NT2/D1 (cell line): ENCODE measurements at regions not wholly inside any gene's neighbourhood (a gene's known extent, or its start where the extent isn't known, plus 50 kb on each side); places are given as distances from the start of the nearest gene placed in this dataset.

Experiments used
- DNase-seq: peaks from one replicate; pipeline ENCODE4 v3.0.0-alpha.2; 2011; ENCODE audit warnings: low read depth, low spot score
- H3K27me3 ChIP-seq: 2 replicates; pipeline ENCODE4 v1.6.0; 2011; ENCODE audit warnings: mild to moderate bottlenecking; ENCODE audit not compliant: insufficient read length, insufficient read depth
- H3K36me3 ChIP-seq: 2 replicates; pipeline ENCODE4 v1.6.1; 2011; ENCODE audit warnings: mild to moderate bottlenecking, low read length, mixed read lengths; ENCODE audit not compliant: insufficient read depth, insufficient read length
- H3K4me1 ChIP-seq: 2 replicates; pipeline ENCODE4 v1.5.1; 2011; ENCODE audit not compliant: insufficient read depth, insufficient read length
- H3K4me3 ChIP-seq: 2 replicates; pipeline ENCODE4 v1.5.1; 2011; ENCODE audit warnings: low read depth; ENCODE audit not compliant: insufficient read length
- H3K9ac ChIP-seq: 2 replicates; pipeline ENCODE4 v1.6.0; 2011; ENCODE audit warnings: low read depth; ENCODE audit not compliant: insufficient read length
- H3K9me3 ChIP-seq: 2 replicates; pipeline ENCODE4 v1.5.1; 2011; ENCODE audit warnings: mild to moderate bottlenecking, low read length; ENCODE audit not compliant: insufficient read depth
- SUZ12 ChIP-seq: IDR thresholded peaks from 2 replicates; pipeline ENCODE4 v1.6.1; 2011; ENCODE audit not compliant: insufficient read length, insufficient read depth; ENCODE audit errors: extremely low read depth
- YY1 ChIP-seq: IDR thresholded peaks from 2 replicates; pipeline ENCODE4 v1.6.1; 2011; ENCODE audit not compliant: insufficient read length, insufficient read depth
- ZNF274 ChIP-seq: IDR thresholded peaks from 2 replicates; pipeline ENCODE4 v1.6.1; 2011; ENCODE audit warnings: mild to moderate bottlenecking, low read depth, low read length

DNA sequence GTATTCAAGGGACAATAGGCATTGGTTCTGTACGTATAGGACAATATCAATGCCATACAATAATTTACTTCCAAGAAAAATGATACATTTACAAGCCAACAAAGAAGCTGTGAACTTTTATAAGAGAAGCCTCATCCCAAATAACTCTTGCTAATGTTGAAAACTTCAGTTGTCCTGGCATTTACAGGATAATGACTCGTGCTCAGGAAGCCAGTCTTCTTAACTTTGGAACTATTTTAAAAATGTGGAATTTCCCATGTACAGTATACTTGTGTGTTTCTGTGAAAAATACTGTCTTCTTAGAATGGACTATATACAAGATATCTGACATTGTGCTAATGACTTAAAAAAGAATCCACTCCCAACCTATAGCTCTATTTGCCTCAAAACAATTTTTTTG is 1479.3 kb upstream of the CDH9 start:
- Histone ChIP-seq H3K9ac (no peak overlapping the region), H3K9me3 (peaks cover 14% of the 10 kb centered on the region; the same call in 1 of the 2 replicates), H3K27me3 (no peaks in the 10 kb centered on the region), H3K4me3 (no peak overlapping the region), H3K4me1 (no peaks in the 10 kb centered on the region), H3K36me3 (no peaks in the 10 kb centered on the region)
- no peak for DNase-seq
- TF ChIP-seq ZNF274 (no peak), YY1 (no peak), SUZ12 (no peak)

GRCh38 chr5:28516722-28517121 is 1478.3 kb upstream of the CDH9 start:
- no peaks in the 10 kb centered on the region for H3K36me3 ChIP-seq
- no peaks in the 10 kb centered on the region for H3K4me1 ChIP-seq
- DNase-seq: no peak
- peaks cover 14% of the 10 kb centered on the region; the same call in 1 of the 2 replicates for H3K9me3 ChIP-seq
- no peaks in the 10 kb centered on the region for H3K27me3 ChIP-seq
- TF ChIP-seq ZNF274 (no peak), SUZ12 (no peak), YY1 (no peak)
- no peak overlapping the region for H3K4me3 ChIP-seq
- no peak overlapping the region for H3K9ac ChIP-seq

- no peak for DNase-seq
- TF ChIP-seq YY1 (no peak), ZNF274 (no peak), SUZ12 (no peak)
- no peak overlapping the region for H3K4me3 ChIP-seq
- H3K9ac ChIP-seq: no peak overlapping the region
- no peaks in the 10 kb centered on the region for H3K36me3 ChIP-seq
- H3K4me1 ChIP-seq: no peaks in the 10 kb centered on the region
- H3K27me3 ChIP-seq: no peaks in the 10 kb centered on the region
- no peaks in the 10 kb centered on the region; the same call in 1 of the 2 replicates for H3K9me3 ChIP-seq
These were observed 1474.3 kb upstream of the CDH9 start for GRCh38 chr5:28512648-28513047.

DNA sequence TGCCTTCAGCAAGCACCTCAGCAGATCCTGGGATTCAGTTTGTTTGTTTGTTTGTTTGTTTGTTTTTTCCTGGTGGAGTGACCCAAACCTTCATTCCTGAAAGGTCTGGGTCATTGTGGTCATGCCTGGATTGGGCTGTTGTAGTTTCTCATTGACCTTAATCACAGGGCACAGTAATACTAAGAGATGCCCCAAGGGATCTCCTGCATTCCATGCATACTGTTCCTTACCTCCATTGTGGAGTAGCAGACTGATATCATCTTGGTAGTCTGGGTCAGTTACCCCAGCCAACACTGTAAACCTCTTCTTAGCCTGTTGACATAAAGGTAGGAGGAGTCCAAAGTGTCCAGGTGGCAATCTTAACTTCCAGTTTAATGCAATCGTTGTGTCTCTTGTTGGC is 1466.7 kb upstream of the CDH9 start:
- no peaks in the 10 kb centered on the region; the same call in 1 of the 2 replicates for H3K9me3 ChIP-seq
- H3K4me1 ChIP-seq: no peaks in the 10 kb centered on the region
- H3K27me3 ChIP-seq: no peaks in the 10 kb centered on the region
- H3K36me3 ChIP-seq: no peaks in the 10 kb centered on the region
- no peak overlapping the region for H3K4me3 ChIP-seq
- no peak overlapping the region for H3K9ac ChIP-seq
- DNase-seq: no peak
- TF ChIP-seq YY1: no peak
- no peak for TF ChIP-seq SUZ12
- TF ChIP-seq ZNF274: no peak

GRCh38 chr5:28500511-28500910 is 1462.1 kb upstream of the CDH9 start:
- H3K9ac ChIP-seq: no peak overlapping the region
- no peaks in the 10 kb centered on the region for H3K4me1 ChIP-seq
- no peaks in the 10 kb centered on the region for H3K9me3 ChIP-seq
- TF ChIP-seq YY1: no peak
- no peak for TF ChIP-seq SUZ12
- TF ChIP-seq ZNF274: no peak
- H3K4me3 ChIP-seq: no peak overlapping the region
- H3K36me3 ChIP-seq: no peaks in the 10 kb centered on the region
- H3K27me3 ChIP-seq: no peaks in the 10 kb centered on the region
- no peak for DNase-seq

- Histone ChIP-seq H3K9ac (no peak overlapping the region), H3K4me3 (no peak overlapping the region), H3K36me3 (no peaks in the 10 kb centered on the region), H3K9me3 (no peaks in the 10 kb centered on the region), H3K27me3 (no peaks in the 10 kb centered on the region), H3K4me1 (no peaks in the 10 kb centered on the region)
- DNase-seq: no peak
- TF ChIP-seq SUZ12: no peak
- no peak for TF ChIP-seq YY1
- TF ChIP-seq ZNF274: no peak
These were observed 1461.4 kb upstream of the CDH9 start for GRCh38 chr5:28499766-28500290.

GRCh38 chr5:28495876-28496275 is 1457.5 kb upstream of the CDH9 start:
- Histone ChIP-seq H3K27me3 (no peaks in the 10 kb centered on the region), H3K36me3 (no peaks in the 10 kb centered on the region), H3K9me3 (no peaks in the 10 kb centered on the region), H3K9ac (no peak overlapping the region), H3K4me1 (no peaks in the 10 kb centered on the region), H3K4me3 (no peak overlapping the region)
- no peak for DNase-seq
- TF ChIP-seq YY1 (no peak), ZNF274 (no peak), SUZ12 (no peak)

DNA sequence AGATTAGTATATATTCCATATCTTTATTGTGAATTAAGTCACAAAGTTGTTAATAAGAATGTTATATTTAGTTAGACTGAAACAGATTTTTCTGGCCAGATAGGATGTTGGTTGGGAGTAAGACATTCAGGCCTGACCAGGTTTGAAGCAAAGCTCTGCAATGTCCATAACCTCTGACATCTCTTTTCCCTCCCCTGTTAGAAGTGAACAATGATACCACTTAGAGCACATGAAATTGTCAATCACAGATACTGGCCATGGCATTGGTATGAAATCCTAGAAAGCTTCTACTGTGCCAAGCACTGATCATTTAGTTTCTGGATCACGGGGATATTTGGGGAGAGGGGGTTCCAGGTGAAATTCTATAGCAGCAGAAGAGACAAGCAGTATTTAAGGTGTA is 1455.1 kb upstream of the CDH9 start:
- Histone ChIP-seq H3K4me1 (no peaks in the 10 kb centered on the region), H3K27me3 (no peaks in the 10 kb centered on the region), H3K9ac (no peak overlapping the region), H3K36me3 (no peaks in the 10 kb centered on the region), H3K9me3 (no peaks in the 10 kb centered on the region), H3K4me3 (no peak overlapping the region)
- TF ChIP-seq SUZ12 (no peak), YY1 (no peak), ZNF274 (no peak)
- no peak for DNase-seq
